ENCODE measurements at regions not wholly inside any gene's neighbourhood (a gene's known extent, or its start where the extent isn't known, plus 50 kb on each side); places are given as distances from the start of the nearest gene placed in this dataset.
A peak's percentile ranks its signal among the peaks of the same experiment; 100 is the strongest.

DNA sequence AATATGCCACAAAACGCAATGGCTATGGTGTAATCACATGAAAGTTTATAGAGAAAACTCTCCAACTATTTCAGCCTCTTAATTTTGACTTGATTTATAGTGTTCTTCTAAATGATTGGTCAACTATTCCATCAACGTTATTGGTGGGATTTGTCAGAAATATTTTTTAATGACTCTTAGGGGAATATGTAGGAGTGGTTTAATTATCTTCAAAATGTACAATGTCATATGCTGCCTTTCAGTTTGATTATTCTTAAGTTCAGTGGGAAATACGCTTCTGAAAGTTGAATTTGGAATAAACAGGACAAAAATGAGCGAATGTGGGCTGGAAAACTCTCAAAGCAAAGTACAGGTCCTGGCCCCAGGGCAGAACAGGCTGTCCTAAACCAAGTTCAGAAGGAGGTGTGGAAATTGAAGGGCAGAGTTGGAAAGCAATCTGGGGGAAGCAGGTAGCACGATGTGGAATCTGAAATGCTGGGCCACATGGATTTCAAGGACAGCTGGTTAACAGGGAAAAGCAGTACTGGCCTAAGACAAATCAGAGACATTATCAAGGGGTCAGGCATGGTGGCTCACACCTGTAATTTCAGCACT lies 60.8 kb upstream of the MYCBP2 start (continued):
- TF ChIP-seq YY1 (IDR thresholded peaks at IDR 0.05; ENCODE audit: low read depth): no peak
- TF ChIP-seq SIN3A (IDR thresholded peaks at IDR 0.05; ENCODE audit: borderline replicate concordance, low read depth, low read length): no peak
- no peak for TF ChIP-seq FOXJ3 (CRISPR knock-in tag; IDR thresholded peaks at IDR 0.05)
- TF ChIP-seq, protein P1, sequence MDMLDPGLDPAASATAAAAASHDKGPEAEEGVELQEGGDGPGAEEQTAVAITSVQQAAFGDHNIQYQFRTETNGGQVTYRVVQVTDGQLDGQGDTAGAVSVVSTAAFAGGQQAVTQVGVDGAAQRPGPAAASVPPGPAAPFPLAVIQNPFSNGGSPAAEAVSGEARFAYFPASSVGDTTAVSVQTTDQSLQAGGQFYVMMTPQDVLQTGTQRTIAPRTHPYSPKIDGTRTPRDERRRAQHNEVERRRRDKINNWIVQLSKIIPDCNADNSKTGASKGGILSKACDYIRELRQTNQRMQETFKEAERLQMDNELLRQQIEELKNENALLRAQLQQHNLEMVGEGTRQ (IDR thresholded peaks at IDR 0.05; ENCODE audit: borderline replicate concordance, low read depth, low read length): no peak
- TF ChIP-seq NFIC (IDR thresholded peaks at IDR 0.05; ENCODE audit: borderline replicate concordance): no peak
- no peak for TF ChIP-seq JUND (IDR thresholded peaks at IDR 0.05)

DNA sequence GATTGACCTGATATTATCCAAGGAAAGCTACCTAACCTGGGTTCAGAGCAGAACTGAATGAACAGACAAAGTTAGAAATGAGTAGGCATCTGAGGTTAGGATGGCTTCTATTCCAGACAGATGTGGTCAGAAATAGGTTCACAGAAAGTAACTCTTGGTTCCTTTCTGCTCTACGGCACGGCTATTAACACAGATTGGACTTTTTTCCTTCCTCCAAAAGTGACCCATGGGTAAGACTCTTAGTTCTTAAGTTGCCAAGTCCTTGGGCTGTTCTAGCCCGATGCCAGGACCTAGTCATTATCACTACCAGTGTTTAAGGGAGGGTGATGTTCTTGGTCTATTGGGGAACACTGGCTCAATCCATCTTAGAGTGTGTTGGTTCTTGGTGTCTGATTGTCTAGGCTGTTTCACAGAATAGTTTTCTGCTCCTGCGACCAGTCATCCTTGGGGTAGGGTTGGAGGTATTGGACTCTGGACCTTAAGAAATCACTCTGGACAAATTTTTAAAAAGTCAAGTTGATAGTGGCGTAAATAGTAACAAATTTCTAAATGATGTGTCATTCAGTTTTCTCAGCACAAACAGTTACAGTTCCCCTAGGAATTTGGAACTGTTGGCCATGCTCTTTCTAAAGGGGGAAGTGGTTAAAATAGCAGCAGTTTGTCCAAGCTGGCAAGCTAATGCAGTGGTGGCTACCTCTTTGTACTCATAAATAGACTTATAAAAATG lies 60.1 kb upstream of the MYCBP2 start:
- DNase-seq: no peak
- no peak for TF ChIP-seq TCF12 (IDR thresholded peaks at IDR 0.05)
- H3K27ac ChIP-seq (ENCODE audit: low read depth in 2 of 2, low read length in 1 of 2): peak overlapping the region in 1 of 2 experiments; percentile 25; a peak in 1 of 4 replicates
- H3K9me2 ChIP-seq: no peaks in the 10 kb centered on the region
- H4K20me1 ChIP-seq (ENCODE audit: insufficient read depth): no peaks in the 10 kb centered on the region
- H3K27me3 ChIP-seq (ENCODE audit: insufficient read depth): no peaks in the 10 kb centered on the region
- H3K9ac ChIP-seq: no peak overlapping the region
- H3F3A ChIP-seq (replicated peaks; ENCODE audit: insufficient read depth): no peaks in the 10 kb centered on the region
- no peak overlapping the region for H3K4me3 ChIP-seq (ENCODE audit: low read depth in 2 of 2, low read length in 1 of 2)
- no peak overlapping the region for H3K4me2 ChIP-seq
- 54% methylated on average over 5 of the region's 5 CpGs for WGBS (ENCODE audit: low lambda C conversion rate)
- H3K9me3 ChIP-seq: no peaks in the 10 kb centered on the region
- H3K79me2 ChIP-seq (ENCODE audit: insufficient read depth): no peaks in the 10 kb centered on the region
- no peaks in the 10 kb centered on the region; a peak in 1 of 4 replicates for H3K4me1 ChIP-seq (ENCODE audit: control insufficient read depth in 1 of 2, insufficient read depth in 2 of 2, low read depth in 1 of 2, low read length in 1 of 2)
- H3K36me3 ChIP-seq (replicated peaks in 1 of 2; ENCODE audit: control insufficient read depth in 1 of 2, insufficient read depth in 2 of 2, low read length in 1 of 2): no peaks in the 10 kb centered on the region
- POLR2A ChIA-PET: no interaction called here
- no peak overlapping the region for H2AFZ ChIP-seq (ENCODE audit: low read depth)
- CTCF ChIA-PET: no interaction called here

DNA sequence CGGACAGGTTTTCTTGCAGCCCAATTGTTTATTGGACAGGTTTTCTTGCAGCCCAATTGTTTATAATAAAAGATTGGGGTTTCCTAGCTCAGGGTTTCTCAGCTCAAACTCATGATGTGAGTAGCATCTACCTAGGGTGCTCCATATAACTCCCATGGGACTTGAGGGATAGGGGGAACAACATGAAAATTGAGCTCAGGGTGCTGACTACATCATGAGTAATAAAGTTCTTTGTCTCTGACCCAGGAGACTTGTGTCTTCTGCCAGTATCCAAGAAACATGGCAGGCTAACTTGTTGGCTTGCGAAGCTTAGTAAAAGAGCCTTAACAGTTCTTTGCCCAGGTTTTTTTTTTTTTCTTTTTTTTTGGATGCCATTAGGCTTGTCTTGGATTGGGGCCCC lies 59.2 kb upstream of the MYCBP2 start:
- POLR2A ChIA-PET: no interaction called here
- no peak for DNase-seq

More for the DNA sequence above, 59.2 kb upstream of the MYCBP2 start:
- CTCF ChIA-PET: no interaction called here
- Histone ChIP-seq H3K36me3 (replicated peaks in 1 of 2; ENCODE audit: control insufficient read depth in 1 of 2, insufficient read depth in 2 of 2, low read length in 1 of 2) (no peaks in the 10 kb centered on the region), H3K4me3 (ENCODE audit: low read depth in 2 of 2, low read length in 1 of 2) (no peak overlapping the region), H3K9me3 (no peaks in the 10 kb centered on the region), H3K4me1 (ENCODE audit: control insufficient read depth in 1 of 2, insufficient read depth in 2 of 2, low read depth in 1 of 2, low read length in 1 of 2) (no peaks in the 10 kb centered on the region; a peak in 1 of 4 replicates), H3F3A (replicated peaks; ENCODE audit: insufficient read depth) (no peaks in the 10 kb centered on the region), H3K27me3 (ENCODE audit: insufficient read depth) (no peaks in the 10 kb centered on the region), H2AFZ (ENCODE audit: low read depth) (no peak overlapping the region), H3K27ac (ENCODE audit: low read depth in 2 of 2, low read length in 1 of 2) (peak overlapping the region in 1 of 2 experiments; percentile 65; a peak in 1 of 4 replicates), H3K9me2 (no peaks in the 10 kb centered on the region), H3K4me2 (no peak overlapping the region), H4K20me1 (ENCODE audit: insufficient read depth) (no peaks in the 10 kb centered on the region), H3K9ac (no peak overlapping the region), H3K79me2 (ENCODE audit: insufficient read depth) (no peaks in the 10 kb centered on the region)
- WGBS (ENCODE audit: low lambda C conversion rate): 36% methylated on average over 2 of the region's 2 CpGs
- TF ChIP-seq TAF1 (IDR thresholded peaks at IDR 0.05; ENCODE audit: borderline replicate concordance, low read depth, low read length) (no peak), EZH2phosphoT487 (IDR thresholded peaks at IDR 0.05; ENCODE audit: borderline replicate concordance, low read depth) (no peak), POLR2AphosphoS5 (IDR thresholded peaks at IDR 0.05; ENCODE audit: low read depth, low read length) (no peak), RXRA (IDR thresholded peaks at IDR 0.05; ENCODE audit: borderline replicate concordance, low read depth) (no peak), RFX5 (IDR thresholded peaks at IDR 0.05; ENCODE audit: low read length) (no peak), FOXJ3 (CRISPR knock-in tag; IDR thresholded peaks at IDR 0.05) (no peak), GATA2 (CRISPR knock-in tag; IDR thresholded peaks at IDR 0.05) (no peak), JUND (IDR thresholded peaks at IDR 0.05) (no peak), TCF12 (IDR thresholded peaks at IDR 0.05) (no peak), RAD21 (IDR thresholded peaks at IDR 0.05; ENCODE audit: low read length) (no peak), SMC3 (IDR thresholded peaks at IDR 0.05; ENCODE audit: low read depth, low read length) (no peak), NFIC (IDR thresholded peaks at IDR 0.05; ENCODE audit: borderline replicate concordance) (no peak)
- TF ChIP-seq, protein P2, sequence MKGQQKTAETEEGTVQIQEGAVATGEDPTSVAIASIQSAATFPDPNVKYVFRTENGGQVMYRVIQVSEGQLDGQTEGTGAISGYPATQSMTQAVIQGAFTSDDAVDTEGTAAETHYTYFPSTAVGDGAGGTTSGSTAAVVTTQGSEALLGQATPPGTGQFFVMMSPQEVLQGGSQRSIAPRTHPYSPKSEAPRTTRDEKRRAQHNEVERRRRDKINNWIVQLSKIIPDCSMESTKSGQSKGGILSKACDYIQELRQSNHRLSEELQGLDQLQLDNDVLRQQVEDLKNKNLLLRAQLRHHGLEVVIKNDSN (IDR thresholded peaks at IDR 0.05; ENCODE audit: borderline replicate concordance, low read depth): no peak
- TF ChIP-seq, protein P1 (IDR thresholded peaks at IDR 0.05; ENCODE audit: borderline replicate concordance, low read depth, low read length): no peak
- TF ChIP-seq, protein P3, sequence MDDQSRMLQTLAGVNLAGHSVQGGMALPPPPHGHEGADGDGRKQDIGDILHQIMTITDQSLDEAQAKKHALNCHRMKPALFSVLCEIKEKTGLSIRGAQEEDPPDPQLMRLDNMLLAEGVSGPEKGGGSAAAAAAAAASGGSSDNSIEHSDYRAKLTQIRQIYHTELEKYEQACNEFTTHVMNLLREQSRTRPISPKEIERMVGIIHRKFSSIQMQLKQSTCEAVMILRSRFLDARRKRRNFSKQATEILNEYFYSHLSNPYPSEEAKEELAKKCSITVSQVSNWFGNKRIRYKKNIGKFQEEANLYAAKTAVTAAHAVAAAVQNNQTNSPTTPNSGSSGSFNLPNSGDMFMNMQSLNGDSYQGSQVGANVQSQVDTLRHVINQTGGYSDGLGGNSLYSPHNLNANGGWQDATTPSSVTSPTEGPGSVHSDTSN (IDR thresholded peaks at IDR 0.05): no peak
